ENCODE measurements at regions not wholly inside any gene's neighbourhood (a gene's known extent, or its start where the extent isn't known, plus 50 kb on each side); places are given as distances from the start of the nearest gene placed in this dataset.

DNA sequence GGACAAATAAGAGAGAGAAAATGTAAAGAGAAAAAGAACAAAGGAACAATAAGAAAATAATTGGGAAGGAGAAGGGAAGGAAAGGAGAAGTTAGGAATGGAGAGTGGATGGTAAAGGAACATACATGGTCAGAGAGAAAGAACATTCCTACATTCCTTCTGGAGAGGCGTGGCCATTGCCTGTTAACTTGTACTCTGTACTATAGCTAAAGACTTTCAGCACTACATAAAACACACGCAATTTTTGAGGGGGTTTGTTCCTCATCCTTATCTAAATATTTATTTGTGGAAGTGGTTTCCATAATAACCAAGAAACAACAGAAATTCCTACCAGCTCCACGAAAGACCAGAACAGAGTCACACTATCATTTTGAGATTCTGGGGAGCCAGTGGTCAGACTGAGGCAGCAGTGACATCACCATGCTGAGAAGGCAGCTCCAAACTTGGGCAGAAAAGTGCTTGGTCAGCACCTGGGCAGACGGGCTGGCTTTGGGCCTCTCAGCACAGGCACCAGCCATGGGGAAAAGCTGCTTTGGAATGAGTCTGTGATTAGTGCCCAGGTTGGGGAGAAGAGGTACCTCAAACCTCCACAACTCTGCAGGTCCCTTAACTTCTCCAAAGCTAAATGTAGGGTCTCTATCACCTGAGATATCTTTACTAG is 125.9 kb upstream of the NTF3 start:
- H3K4me3 ChIP-seq (ENCODE audit: low read depth, low read length), result no peak overlapping the region
- TF ChIP-seq ZNF138 (tag by site-specific recombination; IDR thresholded peaks at IDR 0.05; ENCODE audit: borderline replicate concordance), result no peak
- TF ChIP-seq ZFP37 (tag by site-specific recombination; IDR thresholded peaks at IDR 0.05), result no peak
- no peak for TF ChIP-seq ZNF26 (tag by site-specific recombination; IDR thresholded peaks at IDR 0.05)
- no peak for TF ChIP-seq ZNF292 (tag by site-specific recombination; IDR thresholded peaks at IDR 0.05; ENCODE audit: borderline replicate concordance, low read depth)
- no peak for TF ChIP-seq ZNF670 (tag by site-specific recombination; IDR thresholded peaks at IDR 0.05; ENCODE audit: low read depth)
- no peaks in the 10 kb centered on the region for H3K4me1 ChIP-seq (ENCODE audit: control insufficient read depth, insufficient read depth, low read length)
- H3K36me3 ChIP-seq (ENCODE audit: control insufficient read depth in 2 of 2, insufficient read depth in 1 of 2, low read length in 2 of 2), result no peaks in the 10 kb centered on the region
- ChIA-PET POLR2A (no interaction called here), CTCF (no interaction called here)
- no peak overlapping the region for H3K27ac ChIP-seq (ENCODE audit: extremely low read depth, low read depth, low read length)
- H3K9me3 ChIP-seq (ENCODE audit: control insufficient read depth, insufficient read depth, low read depth, low read length), result no peaks in the 10 kb centered on the region

GRCh38 chr12:5307065-5307464 is 124.8 kb upstream of the NTF3 start:
- H3K9me3 ChIP-seq (ENCODE audit: control insufficient read depth, insufficient read depth, low read depth, low read length), result no peaks in the 10 kb centered on the region
- POLR2A ChIA-PET, result no interaction called here
- no peaks in the 10 kb centered on the region for H3K36me3 ChIP-seq (ENCODE audit: control insufficient read depth in 2 of 2, insufficient read depth in 1 of 2, low read length in 2 of 2)
- H3K27ac ChIP-seq (ENCODE audit: extremely low read depth, low read depth, low read length), result no peak overlapping the region
- H3K4me3 ChIP-seq (ENCODE audit: low read depth, low read length), result no peak overlapping the region
- H3K4me1 ChIP-seq (ENCODE audit: control insufficient read depth, insufficient read depth, low read length), result no peaks in the 10 kb centered on the region
- no peak for TF ChIP-seq ZNF184 (tag by site-specific recombination; IDR thresholded peaks at IDR 0.05)
- TF ChIP-seq ZBTB7A (tag by site-specific recombination; IDR thresholded peaks at IDR 0.05; ENCODE audit: low read depth), result no peak
- TF ChIP-seq OSR2 (tag by site-specific recombination; IDR thresholded peaks at IDR 0.05), result no peak
- no peak for TF ChIP-seq SALL2 (tag by site-specific recombination; IDR thresholded peaks at IDR 0.05; ENCODE audit: borderline replicate concordance)
- CTCF ChIA-PET, result no interaction called here

- Histone ChIP-seq H3K9me3 (ENCODE audit: control insufficient read depth, insufficient read depth, low read depth, low read length) (no peaks in the 10 kb centered on the region), H3K27ac (ENCODE audit: extremely low read depth, low read depth, low read length) (no peak overlapping the region), H3K4me3 (ENCODE audit: low read depth, low read length) (no peak overlapping the region), H3K36me3 (ENCODE audit: control insufficient read depth in 2 of 2, insufficient read depth in 1 of 2, low read length in 2 of 2) (no peaks in the 10 kb centered on the region), H3K4me1 (ENCODE audit: control insufficient read depth, insufficient read depth, low read length) (no peaks in the 10 kb centered on the region)
- ChIA-PET POLR2A (no interaction called here), CTCF (interaction anchor here (0.7 kb wide), 1 partner anchor 351 kb away, joined by 3 read pairs; no protein-coding TSS in a partner anchor)
- TF ChIP-seq ZNF585B (tag by site-specific recombination; IDR thresholded peaks at IDR 0.05), result no peak
Observed at GRCh38 chr12:5308216-5308615, 123.7 kb upstream of the NTF3 start.

GRCh38 chr12:5308996-5309395 is 122.9 kb upstream of the NTF3 start:
- CTCF ChIA-PET, result no interaction called here
- Histone ChIP-seq H3K4me1 (ENCODE audit: control insufficient read depth, insufficient read depth, low read length) (no peaks in the 10 kb centered on the region), H3K27ac (ENCODE audit: extremely low read depth, low read depth, low read length) (no peak overlapping the region), H3K4me3 (ENCODE audit: low read depth, low read length) (no peak overlapping the region), H3K36me3 (ENCODE audit: control insufficient read depth in 2 of 2, insufficient read depth in 1 of 2, low read length in 2 of 2) (no peaks in the 10 kb centered on the region), H3K9me3 (ENCODE audit: control insufficient read depth, insufficient read depth, low read depth, low read length) (no peaks in the 10 kb centered on the region)
- TF ChIP-seq ZNF600 (tag by site-specific recombination; IDR thresholded peaks at IDR 0.05) (no peak), GLIS1 (tag by site-specific recombination; IDR thresholded peaks at IDR 0.05) (no peak), ZNF830 (tag by site-specific recombination; IDR thresholded peaks at IDR 0.05; ENCODE audit: low read depth) (no peak), ZNF596 (tag by site-specific recombination; IDR thresholded peaks at IDR 0.05) (no peak), ZSCAN16 (tag by site-specific recombination; IDR thresholded peaks at IDR 0.05) (no peak), ZNF146 (tag by site-specific recombination; IDR thresholded peaks at IDR 0.05) (no peak), ZNF660 (tag by site-specific recombination; IDR thresholded peaks at IDR 0.05) (no peak)
- TF ChIP-seq, protein P1, sequence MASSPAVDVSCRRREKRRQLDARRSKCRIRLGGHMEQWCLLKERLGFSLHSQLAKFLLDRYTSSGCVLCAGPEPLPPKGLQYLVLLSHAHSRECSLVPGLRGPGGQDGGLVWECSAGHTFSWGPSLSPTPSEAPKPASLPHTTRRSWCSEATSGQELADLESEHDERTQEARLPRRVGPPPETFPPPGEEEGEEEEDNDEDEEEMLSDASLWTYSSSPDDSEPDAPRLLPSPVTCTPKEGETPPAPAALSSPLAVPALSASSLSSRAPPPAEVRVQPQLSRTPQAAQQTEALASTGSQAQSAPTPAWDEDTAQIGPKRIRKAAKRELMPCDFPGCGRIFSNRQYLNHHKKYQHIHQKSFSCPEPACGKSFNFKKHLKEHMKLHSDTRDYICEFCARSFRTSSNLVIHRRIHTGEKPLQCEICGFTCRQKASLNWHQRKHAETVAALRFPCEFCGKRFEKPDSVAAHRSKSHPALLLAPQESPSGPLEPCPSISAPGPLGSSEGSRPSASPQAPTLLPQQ (tag by site-specific recombination; IDR thresholded peaks at IDR 0.05), result no peak
- POLR2A ChIA-PET, result no interaction called here
